ENCODE measurements at regions not wholly inside any gene's neighbourhood (a gene's known extent, or its start where the extent isn't known, plus 50 kb on each side); places are given as distances from the start of the nearest gene placed in this dataset.

- H3K9ac ChIP-seq (ENCODE audit: low read depth in 2 of 2, low read length in 2 of 2), result no peak overlapping the region
- no peaks in the 10 kb centered on the region for H3K27me3 ChIP-seq
- H3K4me3 ChIP-seq, result no peak overlapping the region
- no peaks in the 10 kb centered on the region for H3K36me3 ChIP-seq
- DNase-seq, result no peak
- intact Hi-C loops (cut with DNase I), result no loop called here
- no peaks in the 10 kb centered on the region for H3K4me1 ChIP-seq
- no peaks in the 10 kb centered on the region for H3K9me3 ChIP-seq
- TF ChIP-seq CTCF (IDR thresholded peaks at IDR 0.05), result no peak
- H3K27ac ChIP-seq, result no peak overlapping the region
Observed at GRCh38 chr17:79316805-79317204, 242.2 kb downstream of the ENGASE start.

- Histone ChIP-seq H3K4me3 (no peak overlapping the region), H3K36me3 (no peaks in the 10 kb centered on the region), H3K27ac (no peak overlapping the region), H3K9ac (ENCODE audit: low read depth in 2 of 2, low read length in 2 of 2) (no peak overlapping the region), H3K27me3 (no peaks in the 10 kb centered on the region), H3K4me1 (no peaks in the 10 kb centered on the region), H3K9me3 (no peaks in the 10 kb centered on the region)
- intact Hi-C loops (cut with DNase I), result no loop called here
- DNase-seq, result no peak
- no peak for TF ChIP-seq CTCF (IDR thresholded peaks at IDR 0.05)
Observed at GRCh38 chr17:79315358-79316105, 240.9 kb downstream of the ENGASE start.

GRCh38 chr17:79314617-79315357 is 240.2 kb downstream of the ENGASE start:
- no peak overlapping the region for H3K9ac ChIP-seq (ENCODE audit: low read depth in 2 of 2, low read length in 2 of 2)
- H3K4me3 ChIP-seq, result no peak overlapping the region
- H3K27me3 ChIP-seq, result no peaks in the 10 kb centered on the region
- no peak for DNase-seq
- H3K36me3 ChIP-seq, result no peaks in the 10 kb centered on the region
- intact Hi-C loops (cut with DNase I), result no loop called here
- TF ChIP-seq CTCF (IDR thresholded peaks at IDR 0.05), result no peak
- no peaks in the 10 kb centered on the region for H3K4me1 ChIP-seq
- H3K27ac ChIP-seq, result no peak overlapping the region
- no peaks in the 10 kb centered on the region for H3K9me3 ChIP-seq

- no peak for TF ChIP-seq CTCF (IDR thresholded peaks at IDR 0.05)
- no peak overlapping the region for H3K4me3 ChIP-seq
- no peaks in the 10 kb centered on the region for H3K27me3 ChIP-seq
- no peak overlapping the region for H3K27ac ChIP-seq
- no peaks in the 10 kb centered on the region for H3K4me1 ChIP-seq
- no peak overlapping the region for H3K9ac ChIP-seq (ENCODE audit: low read depth in 2 of 2, low read length in 2 of 2)
- no peaks in the 10 kb centered on the region for H3K36me3 ChIP-seq
- no peak for DNase-seq
- H3K9me3 ChIP-seq, result no peaks in the 10 kb centered on the region
- intact Hi-C loops (cut with DNase I), result no loop called here
Observed at GRCh38 chr17:79311373-79311772, 236.7 kb downstream of the ENGASE start.

GRCh38 chr17:79306424-79307318 is 232.0 kb downstream of the ENGASE start:
- H3K27me3 ChIP-seq, result no peaks in the 10 kb centered on the region
- no peak overlapping the region for H3K27ac ChIP-seq
- no peaks in the 10 kb centered on the region for H3K4me1 ChIP-seq
- intact Hi-C loops (cut with DNase I), result no loop called here
- H3K9me3 ChIP-seq, result no peaks in the 10 kb centered on the region
- H3K4me3 ChIP-seq, result no peak overlapping the region
- no peak for DNase-seq
- TF ChIP-seq CTCF (IDR thresholded peaks at IDR 0.05), result no peak
- H3K36me3 ChIP-seq, result no peaks in the 10 kb centered on the region
- no peak overlapping the region for H3K9ac ChIP-seq (ENCODE audit: low read depth in 2 of 2, low read length in 2 of 2)
